Activated CD8-positive, alpha-beta memory T cell treated with anti-CD3 and anti-CD28 coated beads, Interleukin-2, amount 10 ng/mL, durations not matched to agents 7 days and 5 days (primary cell): ENCODE measurements at regions not wholly inside any gene's neighbourhood (a gene's known extent, or its start where the extent isn't known, plus 50 kb on each side); places are given as distances from the start of the nearest gene placed in this dataset.

Source experiments
- ATAC-seq: fragments of 150-1000 bp; cut with Tn5 transposase; one replicate; pipeline ENCODE4 v1.10.0; 2021; ENCODE audit warnings: moderate library complexity
- CTCF ChIA-PET: fragments of 350-600 bp; sonication (Branson Sonifier 250); formaldehyde crosslinking; loops from one replicate; lab custom pipeline; 2021; ENCODE audit warnings: antibody characterized with exemption; lab: Charles Lee
- DNase-seq: peaks from one replicate; pipeline ENCODE4 v3.0.0-alpha.2; 2020
- H3K27ac Mint-ChIP-seq: one replicate; pipeline ENCODE4 v1.8.0; 2021; ENCODE audit warnings: mild to moderate bottlenecking, mixed read lengths
- H3K27me3 Mint-ChIP-seq: one replicate; pipeline ENCODE4 v1.8.0; 2021; ENCODE audit warnings: mixed read lengths
- H3K36me3 Mint-ChIP-seq: one replicate; pipeline ENCODE4 v1.8.0; 2021; ENCODE audit warnings: mild to moderate bottlenecking, mixed read lengths
- H3K4me1 Mint-ChIP-seq: one replicate; pipeline ENCODE4 v1.8.0; 2021; ENCODE audit warnings: mixed read lengths
- H3K4me3 Mint-ChIP-seq: one replicate; pipeline ENCODE4 v1.8.0; 2021; ENCODE audit warnings: mild to moderate bottlenecking, moderate library complexity, mixed read lengths
- H3K9me3 Mint-ChIP-seq: one replicate; pipeline ENCODE4 v1.8.0; 2022; ENCODE audit warnings: low read depth, mixed read lengths

- H3K27ac Mint-ChIP-seq = no peak overlapping the region
- H3K4me1 Mint-ChIP-seq = no peaks in the 10 kb centered on the region
- ATAC-seq = no peak
- CTCF ChIA-PET = no interaction called here
- H3K4me3 Mint-ChIP-seq = no peak overlapping the region
- DNase-seq = no peak
- no peaks in the 10 kb centered on the region for H3K27me3 Mint-ChIP-seq
- H3K9me3 Mint-ChIP-seq = no peaks in the 10 kb centered on the region
- no peaks in the 10 kb centered on the region for H3K36me3 Mint-ChIP-seq
These were observed 104.9 kb downstream of the RPRM start for GRCh38 chr2:153373510-153374279.

GRCh38 chr2:153360239-153360638 lies 118.3 kb downstream of the RPRM start:
- Mint-ChIP-seq H3K4me1 (no peaks in the 10 kb centered on the region), H3K36me3 (no peaks in the 10 kb centered on the region), H3K27ac (no peak overlapping the region), H3K9me3 (no peaks in the 10 kb centered on the region), H3K27me3 (no peaks in the 10 kb centered on the region), H3K4me3 (no peak overlapping the region)
- ATAC-seq (no peak), DNase-seq (no peak)
- CTCF ChIA-PET = no interaction called here

GRCh38 chr2:153354377-153354776 lies 124.2 kb downstream of the RPRM start:
- Mint-ChIP-seq H3K9me3 (no peaks in the 10 kb centered on the region), H3K27me3 (no peaks in the 10 kb centered on the region), H3K4me3 (no peak overlapping the region), H3K4me1 (no peaks in the 10 kb centered on the region), H3K36me3 (no peaks in the 10 kb centered on the region), H3K27ac (no peak overlapping the region)
- CTCF ChIA-PET = no interaction called here
- ATAC-seq (no peak), DNase-seq (no peak)

DNA sequence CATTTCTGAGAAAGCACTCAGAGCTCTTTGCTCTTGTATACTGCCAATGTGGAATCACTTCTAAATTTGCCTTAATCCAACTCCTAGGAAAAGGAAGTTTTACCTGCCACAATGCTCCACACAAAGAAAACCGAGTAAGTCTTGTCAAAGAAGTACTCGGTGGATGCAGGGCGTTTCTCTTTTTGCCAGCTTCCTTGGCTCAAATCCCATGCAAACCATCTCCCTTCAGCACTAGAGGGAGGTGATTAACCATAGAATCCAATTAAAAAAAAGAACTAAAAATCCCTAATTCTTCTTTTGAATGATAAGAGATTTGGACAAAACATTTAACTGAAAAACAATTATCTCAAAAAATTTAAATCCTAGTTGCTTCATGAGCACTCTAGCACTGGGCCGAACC lies 129.0 kb downstream of the RPRM start:
- Mint-ChIP-seq H3K4me1 (no peaks in the 10 kb centered on the region), H3K4me3 (no peak overlapping the region), H3K27me3 (no peaks in the 10 kb centered on the region), H3K27ac (no peak overlapping the region), H3K36me3 (no peaks in the 10 kb centered on the region), H3K9me3 (no peaks in the 10 kb centered on the region)
- ATAC-seq = no peak
- CTCF ChIA-PET = no interaction called here
- DNase-seq = no peak

DNA sequence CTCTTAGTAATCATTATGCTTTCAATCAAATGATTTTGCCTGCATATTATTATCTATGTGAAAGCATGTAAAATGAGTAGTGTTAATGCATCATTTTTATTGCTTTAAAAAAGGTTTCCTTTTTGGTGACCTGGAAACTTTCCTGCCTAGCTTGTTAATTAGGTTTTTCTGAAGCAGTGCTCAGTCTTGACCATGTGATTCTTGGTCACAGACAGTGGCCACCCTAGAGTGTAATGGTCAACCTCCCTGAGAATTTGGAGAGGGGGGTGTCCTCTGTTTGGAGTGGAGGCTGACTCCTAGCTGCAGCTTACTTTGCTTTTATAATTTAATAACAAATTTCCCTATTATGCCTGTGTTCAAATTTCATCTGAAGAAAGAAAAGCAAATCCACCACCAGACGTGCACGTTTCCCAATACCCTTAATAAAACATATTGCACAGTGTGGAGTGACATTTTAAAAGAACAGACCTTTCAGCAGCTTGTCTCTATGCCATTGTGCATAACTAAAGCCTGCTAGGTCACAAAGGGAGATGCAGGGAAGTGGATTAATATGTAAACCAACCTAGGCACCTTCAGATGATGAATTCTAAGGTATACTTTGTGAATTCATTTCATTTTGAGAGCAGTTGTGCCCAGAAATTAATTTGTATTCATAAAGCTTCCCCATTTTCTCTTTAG lies 130.6 kb downstream of the RPRM start:
- Mint-ChIP-seq H3K27ac (no peak overlapping the region), H3K36me3 (no peaks in the 10 kb centered on the region), H3K4me3 (no peak overlapping the region), H3K4me1 (no peaks in the 10 kb centered on the region), H3K27me3 (no peaks in the 10 kb centered on the region), H3K9me3 (no peaks in the 10 kb centered on the region)
- no peak for ATAC-seq
- no peak for DNase-seq
- CTCF ChIA-PET = no interaction called here

DNA sequence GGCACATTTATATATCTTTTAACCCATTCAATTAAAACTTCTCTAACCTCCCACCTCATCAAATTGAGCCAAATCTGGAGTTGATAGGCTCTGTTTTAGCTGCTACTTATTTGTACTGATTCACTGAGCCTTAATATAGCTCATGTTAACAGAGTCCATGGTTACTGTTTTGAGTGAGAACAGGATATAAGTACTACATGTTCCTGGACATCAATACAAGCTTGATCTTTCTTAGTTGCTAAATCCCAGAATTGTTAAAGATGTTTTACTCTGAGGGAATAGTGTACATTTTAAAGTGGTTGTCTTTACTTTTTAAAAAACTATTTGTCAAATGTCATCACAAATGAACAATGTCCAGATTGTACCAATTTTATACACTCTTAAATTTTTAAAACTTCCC lies 157.7 kb downstream of the RPRM start:
- H3K36me3 Mint-ChIP-seq = no peaks in the 10 kb centered on the region
- H3K4me1 Mint-ChIP-seq = no peaks in the 10 kb centered on the region
- ATAC-seq (no peak), DNase-seq (no peak)
- H3K27ac Mint-ChIP-seq = no peak overlapping the region
- CTCF ChIA-PET = no interaction called here
- H3K4me3 Mint-ChIP-seq = no peak overlapping the region
- H3K27me3 Mint-ChIP-seq = no peaks in the 10 kb centered on the region
- H3K9me3 Mint-ChIP-seq = no peaks in the 10 kb centered on the region

DNA sequence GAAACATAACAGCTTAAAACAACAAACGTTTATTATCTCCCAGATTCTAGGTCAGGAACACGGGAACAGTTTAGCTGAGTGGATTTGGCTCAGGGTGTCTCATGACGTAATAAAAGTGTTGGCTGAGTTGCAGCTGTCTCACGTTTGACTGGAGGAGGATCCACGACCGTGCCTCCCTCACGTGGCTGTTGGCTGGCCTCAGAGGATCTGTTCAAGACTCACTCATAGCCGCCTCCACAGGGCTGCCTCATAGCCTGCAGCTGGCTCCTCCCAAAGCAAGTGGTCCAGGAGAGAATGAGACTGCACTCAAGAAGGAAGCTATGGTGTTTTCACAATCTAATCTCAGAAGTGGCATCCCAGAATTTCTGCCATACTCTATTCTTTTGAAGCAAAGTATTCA lies 167.1 kb downstream of the RPRM start:
- no peaks in the 10 kb centered on the region for H3K27me3 Mint-ChIP-seq

GRCh38 chr2:153308466-153308865 lies 170.1 kb downstream of the RPRM start:
- Mint-ChIP-seq H3K4me3 (no peak overlapping the region), H3K36me3 (no peaks in the 10 kb centered on the region), H3K27me3 (no peaks in the 10 kb centered on the region), H3K9me3 (no peaks in the 10 kb centered on the region), H3K27ac (no peak overlapping the region), H3K4me1 (no peaks in the 10 kb centered on the region)
- ATAC-seq = no peak
- CTCF ChIA-PET = no interaction called here
- DNase-seq = no peak

More for the DNA sequence above, 167.1 kb downstream of the RPRM start:
- Mint-ChIP-seq H3K9me3 (peaks cover 2% of the 10 kb centered on the region), H3K4me3 (no peak overlapping the region), H3K36me3 (no peaks in the 10 kb centered on the region), H3K4me1 (no peaks in the 10 kb centered on the region), H3K27ac (no peak overlapping the region)
- DNase-seq (no peak), ATAC-seq (no peak)
- CTCF ChIA-PET = no interaction called here

- CTCF ChIA-PET = no interaction called here
- Mint-ChIP-seq H3K27ac (no peak overlapping the region), H3K9me3 (no peaks in the 10 kb centered on the region), H3K4me1 (no peaks in the 10 kb centered on the region), H3K36me3 (no peaks in the 10 kb centered on the region), H3K27me3 (no peaks in the 10 kb centered on the region), H3K4me3 (no peak overlapping the region)
- ATAC-seq (no peak), DNase-seq (no peak)
These were observed 171.3 kb downstream of the RPRM start for GRCh38 chr2:153307223-153307622.

GRCh38 chr2:153299809-153300208 lies 178.8 kb downstream of the RPRM start:
- CTCF ChIA-PET = no interaction called here
- Mint-ChIP-seq H3K4me3 (no peak overlapping the region), H3K4me1 (no peaks in the 10 kb centered on the region), H3K9me3 (no peaks in the 10 kb centered on the region), H3K27ac (no peak overlapping the region), H3K36me3 (no peaks in the 10 kb centered on the region), H3K27me3 (peaks cover 3% of the 10 kb centered on the region)
- no peak for ATAC-seq
- DNase-seq = no peak

GRCh38 chr2:153299217-153299616 lies 179.3 kb downstream of the RPRM start:
- Mint-ChIP-seq H3K9me3 (no peaks in the 10 kb centered on the region), H3K4me3 (no peak overlapping the region), H3K27ac (no peak overlapping the region), H3K36me3 (no peaks in the 10 kb centered on the region), H3K27me3 (peaks cover 3% of the 10 kb centered on the region), H3K4me1 (no peaks in the 10 kb centered on the region)
- ATAC-seq (no peak), DNase-seq (no peak)
- CTCF ChIA-PET = no interaction called here

GRCh38 chr2:153294199-153294786 lies 184.3 kb downstream of the RPRM start:
- DNase-seq (no peak), ATAC-seq (no peak)
- Mint-ChIP-seq H3K27me3 (peaks cover 3% of the 10 kb centered on the region), H3K36me3 (no peaks in the 10 kb centered on the region), H3K27ac (no peak overlapping the region), H3K4me3 (no peak overlapping the region), H3K9me3 (no peaks in the 10 kb centered on the region), H3K4me1 (no peaks in the 10 kb centered on the region)
- CTCF ChIA-PET = no interaction called here

- no peaks in the 10 kb centered on the region for H3K36me3 Mint-ChIP-seq
These were observed 186.8 kb downstream of the RPRM start for GRCh38 chr2:153291718-153292117.

More at GRCh38 chr2:153291718-153292117, 186.8 kb downstream of the RPRM start:
- H3K4me1 Mint-ChIP-seq = no peaks in the 10 kb centered on the region
- H3K9me3 Mint-ChIP-seq = no peaks in the 10 kb centered on the region
- peaks cover 3% of the 10 kb centered on the region for H3K27me3 Mint-ChIP-seq
- ATAC-seq (no peak), DNase-seq (no peak)
- no peak overlapping the region for H3K4me3 Mint-ChIP-seq
- no peak overlapping the region for H3K27ac Mint-ChIP-seq
- CTCF ChIA-PET = no interaction called here
